ENCODE measurements at regions not wholly inside any gene's neighbourhood (a gene's known extent, or its start where the extent isn't known, plus 50 kb on each side); places are given as distances from the start of the nearest gene placed in this dataset.

DNA sequence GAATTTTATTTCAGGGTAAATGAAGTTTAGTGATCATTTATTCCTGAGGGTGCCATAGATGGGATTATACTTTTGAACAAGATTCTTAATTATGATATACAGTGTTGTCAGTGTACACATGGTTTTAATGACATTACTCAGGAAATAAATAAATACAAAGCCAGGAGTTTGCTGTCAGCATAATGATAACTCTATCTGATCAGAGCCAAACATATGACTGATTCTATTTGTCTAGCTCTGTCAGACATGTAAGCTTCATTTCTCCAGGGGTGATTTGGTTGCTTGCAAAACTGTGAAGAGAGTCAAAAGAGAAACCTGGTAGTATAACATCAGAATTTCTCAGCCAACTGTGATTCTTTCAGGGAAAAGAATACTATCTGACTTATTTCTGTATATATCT is 1425.8 kb upstream of the C9orf72 start:
- Histone ChIP-seq H3K9me3 (ENCODE audit: control insufficient read depth, low read depth, low read length) (no peaks in the 10 kb centered on the region), H2AK5ac (ENCODE audit: insufficient read length, low read length) (no peak overlapping the region), H3K23me2 (ENCODE audit: insufficient read length, low read depth, low read length, poor library complexity, severe bottlenecking) (no peaks in the 10 kb centered on the region), H3K14ac (ENCODE audit: insufficient read depth, low read length) (no peak overlapping the region), H3K23ac (ENCODE audit: insufficient read length, low read depth, low read length) (no peak overlapping the region), H2BK15ac (ENCODE audit: low read depth, low read length) (no peak overlapping the region), H4K8ac (replicated peaks; ENCODE audit: insufficient read length, low read depth, low read length) (no peak overlapping the region), H3K4me2 (ENCODE audit: insufficient read depth, insufficient read length, low read length) (no peak overlapping the region), H4K5ac (ENCODE audit: insufficient read length, low read depth, low read length) (no peak overlapping the region), H3K27me3 (ENCODE audit: insufficient read depth, low read length) (no peaks in the 10 kb centered on the region), H3K4ac (ENCODE audit: low read depth, low read length) (no peak overlapping the region), H3T11ph (ENCODE audit: low read length) (no peak overlapping the region), H3K56ac (ENCODE audit: insufficient read length, low read depth, low read length) (no peak overlapping the region), H3K18ac (ENCODE audit: insufficient read length, low read depth, low read length) (no peak overlapping the region), H4K91ac (ENCODE audit: insufficient read length, low read depth, low read length) (no peak overlapping the region), H3K79me2 (ENCODE audit: insufficient read depth, low read length) (no peaks in the 10 kb centered on the region), H2BK120ac (ENCODE audit: low read depth, low read length, poor library complexity, severe bottlenecking) (no peak overlapping the region), H4K20me1 (ENCODE audit: control insufficient read depth, insufficient read depth, insufficient read length) (no peaks in the 10 kb centered on the region), H3K4me1 (ENCODE audit: insufficient read depth, low read length) (no peaks in the 10 kb centered on the region), H3K27ac (ENCODE audit: insufficient read length, low read depth, low read length) (no peak overlapping the region), H2BK5ac (ENCODE audit: insufficient read length, low read length) (no peak overlapping the region), H2AFZ (ENCODE audit: low read length) (no peak overlapping the region), H3K9ac (ENCODE audit: extremely low read depth, insufficient read length, low read length) (no peak overlapping the region), H3K79me1 (ENCODE audit: insufficient read depth, low read depth, low read length, poor library complexity, severe bottlenecking) (no peaks in the 10 kb centered on the region), H2BK12ac (ENCODE audit: insufficient read length, low read depth, low read length) (no peak overlapping the region), H2BK20ac (ENCODE audit: low read depth, low read length, poor library complexity, severe bottlenecking) (no peak overlapping the region)
- Mint-ChIP-seq H3K4me3 (no peak overlapping the region), H3K36me3 (ENCODE audit: insufficient read depth in 1 of 3, low read depth in 3 of 3) (no peaks in the 10 kb centered on the region; a peak in 1 of 7 replicates), H3K27me3 (ENCODE audit: low read depth) (no peaks in the 10 kb centered on the region), H3K27ac (no peak overlapping the region), H3K4me1 (no peaks in the 10 kb centered on the region), H3K9me3 (peaks cover 0 to 3% of the 10 kb centered on the region in 2 experiments; a peak in 2 of 5 replicates)
- TF ChIP-seq, protein P1, sequence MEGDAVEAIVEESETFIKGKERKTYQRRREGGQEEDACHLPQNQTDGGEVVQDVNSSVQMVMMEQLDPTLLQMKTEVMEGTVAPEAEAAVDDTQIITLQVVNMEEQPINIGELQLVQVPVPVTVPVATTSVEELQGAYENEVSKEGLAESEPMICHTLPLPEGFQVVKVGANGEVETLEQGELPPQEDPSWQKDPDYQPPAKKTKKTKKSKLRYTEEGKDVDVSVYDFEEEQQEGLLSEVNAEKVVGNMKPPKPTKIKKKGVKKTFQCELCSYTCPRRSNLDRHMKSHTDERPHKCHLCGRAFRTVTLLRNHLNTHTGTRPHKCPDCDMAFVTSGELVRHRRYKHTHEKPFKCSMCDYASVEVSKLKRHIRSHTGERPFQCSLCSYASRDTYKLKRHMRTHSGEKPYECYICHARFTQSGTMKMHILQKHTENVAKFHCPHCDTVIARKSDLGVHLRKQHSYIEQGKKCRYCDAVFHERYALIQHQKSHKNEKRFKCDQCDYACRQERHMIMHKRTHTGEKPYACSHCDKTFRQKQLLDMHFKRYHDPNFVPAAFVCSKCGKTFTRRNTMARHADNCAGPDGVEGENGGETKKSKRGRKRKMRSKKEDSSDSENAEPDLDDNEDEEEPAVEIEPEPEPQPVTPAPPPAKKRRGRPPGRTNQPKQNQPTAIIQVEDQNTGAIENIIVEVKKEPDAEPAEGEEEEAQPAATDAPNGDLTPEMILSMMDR (conservative IDR thresholded peaks at IDR 0.05) = no peak
- no peak for DNase-seq

Measured in H9 (cell line).